T follicular helper cell (primary cell): ENCODE measurements at regions not wholly inside any gene's neighbourhood (a gene's known extent, or its start where the extent isn't known, plus 50 kb on each side); places are given as distances from the start of the nearest gene placed in this dataset.
"Not testable (repeated sequence)": the region's sequence is repeated elsewhere in the genome, so short reads cannot be mapped to it uniquely, and the experiment has no call there.

ENCODE experiments used
- DNase-seq: peaks from one replicate; pipeline ENCODE4 v3.0.0-alpha.2; 2020; ENCODE audit warnings: low read depth

- DNase-seq = no peak
Measured at GRCh38 chr3:20482350-20482749, 296.3 kb upstream of the SGO1 start.

GRCh38 chr3:20480786-20481365 lies 294.9 kb upstream of the SGO1 start:
- DNase-seq = no peak

- DNase-seq = no peak
Measured at GRCh38 chr3:20478436-20478835, 292.4 kb upstream of the SGO1 start.

GRCh38 chr3:20464237-20464636 lies 278.2 kb upstream of the SGO1 start:
- not testable (repeated sequence) for DNase-seq

GRCh38 chr3:20462723-20463122 lies 276.7 kb upstream of the SGO1 start:
- no peak for DNase-seq

GRCh38 chr3:20462226-20462625 lies 276.2 kb upstream of the SGO1 start:
- DNase-seq = no peak

GRCh38 chr3:20458994-20459716 lies 273.1 kb upstream of the SGO1 start:
- DNase-seq = no peak

- no peak for DNase-seq
Measured at GRCh38 chr3:20456511-20456910, 270.5 kb upstream of the SGO1 start.

GRCh38 chr3:20451170-20451569 lies 265.2 kb upstream of the SGO1 start:
- no peak for DNase-seq

GRCh38 chr3:20450611-20451010 lies 264.6 kb upstream of the SGO1 start:
- DNase-seq = no peak

- DNase-seq = no peak
Measured at GRCh38 chr3:20442846-20443245, 256.8 kb upstream of the SGO1 start.

GRCh38 chr3:20427268-20427667 lies 241.3 kb upstream of the SGO1 start:
- DNase-seq = not testable (repeated sequence)

GRCh38 chr3:20425138-20425537 lies 239.1 kb upstream of the SGO1 start:
- no peak for DNase-seq

- no peak for DNase-seq
Measured at GRCh38 chr3:20424086-20424485, 238.1 kb upstream of the SGO1 start.

- DNase-seq = no peak
Measured at GRCh38 chr3:20422391-20422790, 236.4 kb upstream of the SGO1 start.

GRCh38 chr3:20417388-20418108 lies 231.5 kb upstream of the SGO1 start:
- DNase-seq = no peak

- no peak for DNase-seq
Measured at GRCh38 chr3:20406611-20407011, 220.6 kb upstream of the SGO1 start.

GRCh38 chr3:20405744-20406143 lies 219.7 kb upstream of the SGO1 start:
- no peak for DNase-seq

GRCh38 chr3:20405231-20405630 lies 219.2 kb upstream of the SGO1 start:
- DNase-seq = no peak

- DNase-seq = no peak
Measured at GRCh38 chr3:20404741-20405100, 218.7 kb upstream of the SGO1 start.

- no peak for DNase-seq
Measured at GRCh38 chr3:20403986-20404740, 218.2 kb upstream of the SGO1 start.

GRCh38 chr3:20401253-20401652 lies 215.2 kb upstream of the SGO1 start:
- DNase-seq = no peak

GRCh38 chr3:20400686-20401085 lies 214.7 kb upstream of the SGO1 start:
- no peak for DNase-seq
